H1 (cell line): ENCODE measurements at regions not wholly inside any gene's neighbourhood (a gene's known extent, or its start where the extent isn't known, plus 50 kb on each side); places are given as distances from the start of the nearest gene placed in this dataset.
A peak's percentile ranks its signal among the peaks of the same experiment; 100 is the strongest.

Source experiments
- CTCF ChIA-PET: fragments of 300-600 bp; sonication (Branson Sonifier 250); formaldehyde crosslinking; loops from one replicate; lab custom pipeline; 2021; ENCODE audit not compliant: partially characterized antibody; lab: Charles Lee
- POLR2A ChIA-PET: fragments of 300-600 bp; sonication (Branson Sonifier 250); formaldehyde crosslinking; loops from one replicate; lab custom pipeline; 2021; ENCODE audit warnings: inconsistent platforms; ENCODE audit not compliant: partially characterized antibody; lab: Charles Lee
- DNase-seq, 2 experiments: peaks; one replicate each; pipeline versions ENCODE4 v3.0.0 to v3.0.0-alpha.2; 2010 to 2022; ENCODE audit warnings: low spot score in 2 of 2, low read depth in 1 of 2, mixed read lengths in 1 of 2
- FAIRE-seq: peaks from 2 replicates; lab custom pipeline; 2011; peaks lifted over from hg19 to GRCh38; lab: Jason Lieb, UNC
- H2AFZ ChIP-seq: 2 replicates; pipeline ENCODE4 v1.8.1; 2012; ENCODE audit warnings: low read length, inconsistent platforms
- H2AK5ac ChIP-seq: 2 replicates; pipeline ENCODE4 v1.6.1; 2013; ENCODE audit warnings: low read depth, low read length
- H2BK120ac ChIP-seq: replicated peaks from 2 replicates; pipeline ENCODE3; 2013; ENCODE audit warnings: low read depth, low read length, inconsistent platforms
- H2BK12ac ChIP-seq: 2 replicates; pipeline ENCODE4 v1.6.1; 2013; ENCODE audit warnings: low read depth, low read length
- H2BK15ac ChIP-seq: 2 replicates; pipeline ENCODE4 v1.6.1; 2013; ENCODE audit warnings: low read length
- H2BK20ac ChIP-seq: 2 replicates; pipeline ENCODE4 v1.6.1; 2013; ENCODE audit warnings: low read length
- H2BK5ac ChIP-seq: 2 replicates; pipeline ENCODE4 v1.6.1; 2013; ENCODE audit warnings: low read depth, low read length
- H3K14ac ChIP-seq: 2 replicates; pipeline ENCODE4 v1.6.1; 2013; ENCODE audit warnings: inconsistent platforms; ENCODE audit not compliant: insufficient read length
- H3K18ac ChIP-seq: 2 replicates; pipeline ENCODE4 v1.6.1; 2013; ENCODE audit warnings: low read length; ENCODE audit errors: extremely low read depth
- H3K23ac ChIP-seq: 2 replicates; pipeline ENCODE4 v1.6.1; 2013; ENCODE audit warnings: inconsistent platforms; ENCODE audit not compliant: insufficient read length
- H3K23me2 ChIP-seq: 2 replicates; pipeline ENCODE4 v1.6.1; 2013; ENCODE audit warnings: low read depth, low read length
- H3K27ac ChIP-seq: 2 replicates; pipeline ENCODE4 v1.6.1; 2011; ENCODE audit warnings: low read depth, low read length, inconsistent platforms
- H3K27me3 ChIP-seq, 4 experiments: replicated peaks in 1 of 4; 1 replicate in 1 of 4; 2 replicates in 3 of 4; pipeline versions ENCODE4 v1.6.1 to v1.8.1; 2011 to 2013; ENCODE audit warnings: low read length in 3 of 4, mild to moderate bottlenecking in 3 of 4, inconsistent platforms in 2 of 4, mixed read lengths in 2 of 4, moderate library complexity in 1 of 4; ENCODE audit not compliant: control insufficient read depth in 3 of 4, insufficient read depth in 3 of 4; ENCODE audit errors: extremely low read depth in 1 of 4
- H3K36me3 ChIP-seq, 4 experiments: 2 replicates each; pipeline versions ENCODE4 v1.6.1 to v1.8.1; 2011 to 2013; ENCODE audit warnings: mild to moderate bottlenecking in 4 of 4, low read length in 3 of 4, moderate library complexity in 2 of 4, control low read depth in 1 of 4, inconsistent platforms in 1 of 4; ENCODE audit not compliant: insufficient read depth in 4 of 4, control insufficient read depth in 2 of 4
- H3K4ac ChIP-seq: replicated peaks from 2 replicates; pipeline ENCODE3; 2013; ENCODE audit warnings: low read length, low read depth, mixed read lengths, inconsistent platforms; ENCODE audit not compliant: insufficient read length
- H3K4me1 ChIP-seq, 4 experiments: replicated peaks in 1 of 4; 1 replicate in 1 of 4; 2 replicates in 3 of 4; pipeline versions ENCODE4 v1.6.1 to v1.8.1; 2011 to 2013; ENCODE audit warnings: low read length in 3 of 4, inconsistent platforms in 2 of 4, mixed read lengths in 1 of 4; ENCODE audit not compliant: insufficient read depth in 4 of 4, control insufficient read depth in 3 of 4
- H3K4me2 ChIP-seq, 2 experiments: 2 replicates each; pipeline versions ENCODE4 v1.6.1 to v1.8.1; 2011 to 2013; ENCODE audit warnings: low read depth in 2 of 2, low read length in 2 of 2, control low read depth in 1 of 2, inconsistent platforms in 1 of 2, mild to moderate bottlenecking in 1 of 2; ENCODE audit not compliant: insufficient read depth in 1 of 2
- H3K4me3 ChIP-seq, 4 experiments: fragments of 200-600, 300-600 bp in 1 of 4; sonication (generic), shearing (Covaris generic), sonication (Bioruptor Twin) in 1 of 4; 2 replicates each; pipeline versions ENCODE4 v1.5.1 to v1.8.1; 2011 to 2016; ENCODE audit warnings: low read length in 4 of 4, low read depth in 3 of 4, control low read depth in 2 of 4, inconsistent platforms in 2 of 4, mild to moderate bottlenecking in 2 of 4, mixed read lengths in 1 of 4, moderate library complexity in 1 of 4; ENCODE audit not compliant: insufficient read depth in 2 of 4; ENCODE audit errors: extremely low read depth in 1 of 4
- H3K56ac ChIP-seq: replicated peaks from 2 replicates; pipeline ENCODE3; 2013; ENCODE audit warnings: low read depth, mild to moderate bottlenecking, mixed read lengths, low read length, inconsistent platforms; ENCODE audit not compliant: insufficient read length
- H3K79me1 ChIP-seq: 2 replicates; pipeline ENCODE4 v1.6.1; 2013; ENCODE audit warnings: low read depth, low read length, control low read depth
- H3K79me2 ChIP-seq, 2 experiments: 2 replicates each; pipeline versions ENCODE4 v1.6.1 to v1.8.1; 2012 to 2013; ENCODE audit warnings: low read length in 2 of 2, mild to moderate bottlenecking in 2 of 2, inconsistent platforms in 1 of 2; ENCODE audit not compliant: insufficient read depth in 2 of 2, control insufficient read depth in 1 of 2
- H3K9ac ChIP-seq, 4 experiments: replicated peaks in 1 of 4; 1 replicate in 1 of 4; 2 replicates in 3 of 4; pipeline versions ENCODE4 v1.6.1 to v1.8.1; 2011 to 2013; ENCODE audit warnings: low read depth in 3 of 4, low read length in 3 of 4, control low read depth in 2 of 4, mild to moderate bottlenecking in 2 of 4, moderate library complexity in 2 of 4, inconsistent platforms in 1 of 4; ENCODE audit errors: extremely low read depth in 1 of 4
- H3K9me3 ChIP-seq, 2 experiments: 2 replicates each; pipeline versions ENCODE4 v1.6.1 to v1.8.1; 2012 to 2013; ENCODE audit warnings: mild to moderate bottlenecking in 2 of 2, moderate library complexity in 2 of 2, control low read depth in 1 of 2, inconsistent platforms in 1 of 2, low read depth in 1 of 2, low read length in 1 of 2, mixed read lengths in 1 of 2; ENCODE audit not compliant: insufficient read depth in 2 of 2
- H4K20me1 ChIP-seq, 2 experiments: replicated peaks in 1 of 2; 2 replicates each; pipeline versions ENCODE3 to v1.8.1; 2011 to 2013; ENCODE audit warnings: inconsistent platforms in 2 of 2, low read length in 2 of 2, mild to moderate bottlenecking in 1 of 2; ENCODE audit not compliant: insufficient read depth in 2 of 2, control insufficient read depth in 1 of 2
- H4K5ac ChIP-seq: 2 replicates; pipeline ENCODE4 v1.6.1; 2013; ENCODE audit warnings: low read length, low read depth, mixed read lengths, inconsistent platforms; ENCODE audit not compliant: insufficient read length
- H4K8ac ChIP-seq: 2 replicates; pipeline ENCODE4 v1.8.0; 2013; ENCODE audit warnings: mild to moderate bottlenecking, moderate library complexity, low read length, inconsistent platforms; ENCODE audit not compliant: insufficient read depth; ENCODE audit errors: extremely low read depth
- H4K91ac ChIP-seq: replicated peaks from 2 replicates; pipeline ENCODE3; 2013; ENCODE audit warnings: low read length, mixed read lengths, inconsistent platforms; ENCODE audit not compliant: insufficient read length
- TEAD4 ChIP-seq: IDR thresholded peaks from 2 replicates; pipeline ENCODE4 v1.6.1; 2012; ENCODE audit warnings: low read depth, low read length, inconsistent platforms, mixed read lengths
- YY1 ChIP-seq: IDR thresholded peaks from 2 replicates; pipeline ENCODE4 v1.6.1; 2011; ENCODE audit warnings: low read depth, mild to moderate bottlenecking, low read length
- WGBS, 2 experiments: shearing (Covaris generic) in 1 of 2; methylation state at CpG; one replicate each; pipeline versions ENCODE4 v1.1.6 to v1.1.7; 2013 to 2015; ENCODE audit warnings: low lambda C conversion rate in 2 of 2, mixed read lengths in 2 of 2, inconsistent platforms in 1 of 2, low coverage in 1 of 2, missing lambda C conversion rate in 1 of 2; ENCODE audit not compliant: insufficient replicate concordance in 2 of 2, insufficient coverage in 1 of 2, insufficient read length in 1 of 2; ENCODE audit errors: extremely low coverage in 1 of 2, missing lambda C conversion rate in 1 of 2; 5-methylcytosine and 5-hydroxymethylcytosine counted together

GRCh38 chr22:48975316-48975741 is 852.3 kb downstream of the BRD1 start:
- H2BK15ac ChIP-seq, result no peak overlapping the region; the same call in 1 of the 2 replicates
- H3K9me3 ChIP-seq, result peaks cover 3 to 4% of the 10 kb centered on the region in 2 experiments; a peak in 2 of 4 replicates
- peak in 1 of 2 experiments; percentile 44 for DNase-seq
- no peak overlapping the region for H3K9ac ChIP-seq
- peak; percentile 24; the same call in 1 of the 2 replicates for TF ChIP-seq TEAD4
- TF ChIP-seq YY1, result no peak
- no peak overlapping the region for H3K56ac ChIP-seq
- no peak overlapping the region for H3K23ac ChIP-seq
- no peaks in the 10 kb centered on the region for H4K20me1 ChIP-seq
- H2AK5ac ChIP-seq, result peak overlapping the region; percentile 28; the same call in 1 of the 2 replicates
- H2AFZ ChIP-seq, result no peak overlapping the region
- H3K36me3 ChIP-seq, result no peaks in the 10 kb centered on the region
- no peak overlapping the region for H3K4me3 ChIP-seq
- POLR2A ChIA-PET, result no interaction called here
- CTCF ChIA-PET, result interaction anchor here (1.2 kb wide), 1 partner anchor 31 kb away, joined by 3 read pairs; no protein-coding TSS in a partner anchor
- no peak overlapping the region for H2BK5ac ChIP-seq
- no peaks in the 10 kb centered on the region for H3K79me1 ChIP-seq
- no peak overlapping the region for H3K18ac ChIP-seq
- no peak overlapping the region for H4K91ac ChIP-seq
- no peaks in the 10 kb centered on the region for H3K79me2 ChIP-seq
- H3K27ac ChIP-seq, result no peak overlapping the region
- no peaks in the 10 kb centered on the region for H3K23me2 ChIP-seq
- FAIRE-seq, result no peak
- H2BK20ac ChIP-seq, result no peak overlapping the region
- H4K8ac ChIP-seq, result no peak overlapping the region; the same call in 1 of the 2 replicates
- whole genome bisulfite sequencing, 2 experiments, result 89% methylated on average over 7 of the region's 13 CpGs; no CpG with 5 or more reads in 1 of the 2 experiments
- peaks cover 0 to 4% (median 1%) of the 10 kb centered on the region in 4 experiments; a peak in 3 of 7 replicates for H3K4me1 ChIP-seq
- H2BK12ac ChIP-seq, result no peak overlapping the region
- no peak overlapping the region for H3K14ac ChIP-seq
- H3K4ac ChIP-seq, result no peak overlapping the region
- no peaks in the 10 kb centered on the region; a peak in 1 of 7 replicates for H3K27me3 ChIP-seq
- no peak overlapping the region for H2BK120ac ChIP-seq
- no peak overlapping the region for H4K5ac ChIP-seq
- no peak overlapping the region for H3K4me2 ChIP-seq
